ENCODE measurements at regions not wholly inside any gene's neighbourhood (a gene's known extent, or its start where the extent isn't known, plus 50 kb on each side); places are given as distances from the start of the nearest gene placed in this dataset.

DNA sequence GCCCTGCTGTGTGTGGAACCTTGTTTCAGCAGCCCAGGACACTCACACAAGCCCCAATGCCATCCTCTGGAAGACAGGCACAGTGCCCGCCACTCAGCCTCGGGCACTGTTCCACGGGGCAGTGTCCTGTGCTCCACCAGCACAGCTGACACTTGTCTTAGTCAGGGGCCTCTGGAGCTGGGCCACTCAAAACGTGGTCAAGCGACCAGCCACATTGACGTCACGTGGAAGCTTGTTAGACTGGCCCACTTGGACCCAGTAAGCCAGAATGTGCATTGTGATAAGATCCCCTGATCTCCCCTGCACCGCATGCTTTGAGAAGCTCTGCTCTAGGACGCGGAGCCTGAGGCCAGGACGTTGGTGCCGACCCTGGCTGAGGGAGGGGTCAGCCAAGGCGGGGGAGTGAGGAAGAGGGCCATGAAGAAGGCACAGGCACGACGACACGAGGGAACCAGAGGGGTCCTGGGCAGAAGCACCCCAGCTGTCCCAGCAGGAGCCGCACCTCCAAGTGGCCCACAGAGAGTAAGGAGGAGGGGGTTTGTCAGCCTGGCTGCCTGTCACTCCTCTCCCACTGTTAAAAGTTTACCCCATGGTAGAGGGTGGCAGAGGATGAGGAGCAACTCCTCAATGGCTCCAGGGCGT, 64.6 kb downstream of the LINC01488 start:
- TF ChIP-seq, protein P1, sequence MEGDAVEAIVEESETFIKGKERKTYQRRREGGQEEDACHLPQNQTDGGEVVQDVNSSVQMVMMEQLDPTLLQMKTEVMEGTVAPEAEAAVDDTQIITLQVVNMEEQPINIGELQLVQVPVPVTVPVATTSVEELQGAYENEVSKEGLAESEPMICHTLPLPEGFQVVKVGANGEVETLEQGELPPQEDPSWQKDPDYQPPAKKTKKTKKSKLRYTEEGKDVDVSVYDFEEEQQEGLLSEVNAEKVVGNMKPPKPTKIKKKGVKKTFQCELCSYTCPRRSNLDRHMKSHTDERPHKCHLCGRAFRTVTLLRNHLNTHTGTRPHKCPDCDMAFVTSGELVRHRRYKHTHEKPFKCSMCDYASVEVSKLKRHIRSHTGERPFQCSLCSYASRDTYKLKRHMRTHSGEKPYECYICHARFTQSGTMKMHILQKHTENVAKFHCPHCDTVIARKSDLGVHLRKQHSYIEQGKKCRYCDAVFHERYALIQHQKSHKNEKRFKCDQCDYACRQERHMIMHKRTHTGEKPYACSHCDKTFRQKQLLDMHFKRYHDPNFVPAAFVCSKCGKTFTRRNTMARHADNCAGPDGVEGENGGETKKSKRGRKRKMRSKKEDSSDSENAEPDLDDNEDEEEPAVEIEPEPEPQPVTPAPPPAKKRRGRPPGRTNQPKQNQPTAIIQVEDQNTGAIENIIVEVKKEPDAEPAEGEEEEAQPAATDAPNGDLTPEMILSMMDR (IDR thresholded peaks at IDR 0.05; ENCODE audit: low read depth, low read length, missing control alignments): no peak
- in situ Hi-C loops (cut with HindIII; ENCODE audit: low sequenced_read_pairs): no loop called here
- DNase-seq (ENCODE audit: low read depth): no peak
- no peak overlapping the region for H3K4me3 ChIP-seq (ENCODE audit: low read depth, low read length)

DNA sequence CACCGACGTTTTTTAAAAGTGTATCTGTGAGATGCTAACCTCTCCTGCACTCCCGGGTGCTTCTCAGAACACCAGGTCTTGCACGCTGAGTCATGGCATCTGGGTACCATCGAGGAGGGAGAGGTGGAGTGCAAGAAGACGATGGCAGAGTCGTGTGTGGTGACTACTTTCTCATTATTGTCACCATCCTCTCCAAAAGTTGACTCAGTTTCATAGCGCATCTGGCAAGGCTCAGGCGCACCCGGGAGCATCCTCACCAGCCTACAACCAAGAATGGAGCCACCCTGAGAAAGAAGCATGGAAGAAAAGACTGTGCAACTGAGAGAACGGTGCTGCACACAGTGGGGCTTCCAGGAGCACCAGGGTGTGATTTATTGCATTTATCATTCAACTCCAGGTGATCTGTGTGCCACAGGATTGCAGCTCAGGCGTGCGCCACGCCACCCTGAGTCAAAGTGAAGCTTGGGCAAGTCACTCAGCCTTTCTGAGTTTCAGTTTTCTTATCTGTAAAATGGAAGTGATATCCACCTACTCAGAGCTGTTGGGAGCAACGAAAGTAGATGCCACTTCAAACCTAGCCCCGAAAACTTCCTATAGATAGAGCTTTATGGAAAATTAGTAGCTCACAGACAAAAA, 65.4 kb downstream of the LINC01488 start:
- no peak for DNase-seq (ENCODE audit: low read depth)
- TF ChIP-seq, protein P1 (IDR thresholded peaks at IDR 0.05; ENCODE audit: low read depth, low read length, missing control alignments): no peak
- in situ Hi-C loops (cut with HindIII; ENCODE audit: low sequenced_read_pairs): no loop called here
- no peak overlapping the region for H3K4me3 ChIP-seq (ENCODE audit: low read depth, low read length)

DNA sequence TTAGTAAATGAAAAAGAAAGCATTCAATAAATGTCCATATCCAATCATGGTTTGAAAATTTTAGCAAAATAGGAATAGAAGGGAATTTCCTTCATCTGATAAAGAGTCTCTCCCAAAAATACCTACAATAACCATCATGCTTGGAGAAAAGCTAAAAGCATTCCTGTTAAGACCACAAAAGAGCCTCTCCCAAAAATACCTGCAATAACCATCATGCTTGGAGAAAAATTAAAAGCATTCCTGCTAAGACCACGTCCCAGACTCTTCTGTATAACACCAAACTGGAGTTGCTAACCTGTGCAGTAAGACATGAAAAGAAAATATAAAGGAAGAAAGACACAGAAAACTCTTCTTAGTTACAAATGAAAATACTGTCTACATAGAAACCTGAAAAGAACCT, 69.4 kb downstream of the LINC01488 start:
- TF ChIP-seq, protein P1 (IDR thresholded peaks at IDR 0.05; ENCODE audit: low read depth, low read length, missing control alignments): no peak
- in situ Hi-C loops (cut with HindIII; ENCODE audit: low sequenced_read_pairs): no loop called here
- DNase-seq (ENCODE audit: low read depth): no peak
- no peak overlapping the region for H3K4me3 ChIP-seq (ENCODE audit: low read depth, low read length)

DNA sequence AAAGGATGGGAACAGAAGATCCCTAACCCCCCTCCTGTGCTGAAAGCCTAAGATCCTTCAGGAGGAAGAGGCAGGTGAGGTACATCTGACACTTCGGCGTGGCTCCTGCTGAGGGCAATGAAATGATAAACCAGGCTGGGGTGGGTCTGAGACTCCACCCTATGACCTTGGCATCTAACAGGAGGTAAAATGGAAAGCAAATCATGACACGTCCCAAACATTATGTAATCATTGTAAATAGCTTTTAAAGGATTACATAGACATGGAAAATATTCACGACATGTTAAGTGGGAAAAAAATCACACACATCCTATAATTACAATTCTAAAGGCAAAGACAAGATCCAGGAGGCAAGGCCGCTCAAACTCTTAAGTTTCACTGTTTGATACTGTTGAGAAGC, 70.5 kb downstream of the LINC01488 start:
- TF ChIP-seq, protein P1 (IDR thresholded peaks at IDR 0.05; ENCODE audit: low read depth, low read length, missing control alignments): no peak
- in situ Hi-C loops (cut with HindIII; ENCODE audit: low sequenced_read_pairs): no loop called here
- H3K4me3 ChIP-seq (ENCODE audit: low read depth, low read length): no peak overlapping the region
- no peak for DNase-seq (ENCODE audit: low read depth)

DNA sequence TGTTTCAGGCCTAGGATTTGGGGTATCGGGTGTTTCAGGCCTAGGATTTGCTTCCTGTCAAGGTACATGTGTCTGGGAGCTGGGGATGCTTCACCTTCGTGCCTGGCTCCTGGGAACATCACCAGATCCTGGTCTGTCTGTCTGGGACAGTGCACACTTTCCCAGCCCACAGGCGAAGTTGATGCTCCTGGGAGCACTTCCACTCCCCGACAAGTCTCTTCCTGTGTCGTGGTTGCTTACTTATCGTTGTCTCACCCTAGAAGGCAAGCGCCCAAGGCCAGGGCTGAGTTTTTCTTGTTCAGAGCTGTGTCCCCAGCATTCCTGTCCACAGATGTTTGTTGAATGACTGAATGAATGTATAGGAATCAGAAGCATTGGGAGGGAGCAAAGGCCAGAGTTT, 71.5 kb downstream of the LINC01488 start:
- no peak for DNase-seq (ENCODE audit: low read depth)
- TF ChIP-seq, protein P1 (IDR thresholded peaks at IDR 0.05; ENCODE audit: low read depth, low read length, missing control alignments): no peak
- in situ Hi-C loops (cut with HindIII; ENCODE audit: low sequenced_read_pairs): no loop called here
- H3K4me3 ChIP-seq (ENCODE audit: low read depth, low read length): no peak overlapping the region

DNA sequence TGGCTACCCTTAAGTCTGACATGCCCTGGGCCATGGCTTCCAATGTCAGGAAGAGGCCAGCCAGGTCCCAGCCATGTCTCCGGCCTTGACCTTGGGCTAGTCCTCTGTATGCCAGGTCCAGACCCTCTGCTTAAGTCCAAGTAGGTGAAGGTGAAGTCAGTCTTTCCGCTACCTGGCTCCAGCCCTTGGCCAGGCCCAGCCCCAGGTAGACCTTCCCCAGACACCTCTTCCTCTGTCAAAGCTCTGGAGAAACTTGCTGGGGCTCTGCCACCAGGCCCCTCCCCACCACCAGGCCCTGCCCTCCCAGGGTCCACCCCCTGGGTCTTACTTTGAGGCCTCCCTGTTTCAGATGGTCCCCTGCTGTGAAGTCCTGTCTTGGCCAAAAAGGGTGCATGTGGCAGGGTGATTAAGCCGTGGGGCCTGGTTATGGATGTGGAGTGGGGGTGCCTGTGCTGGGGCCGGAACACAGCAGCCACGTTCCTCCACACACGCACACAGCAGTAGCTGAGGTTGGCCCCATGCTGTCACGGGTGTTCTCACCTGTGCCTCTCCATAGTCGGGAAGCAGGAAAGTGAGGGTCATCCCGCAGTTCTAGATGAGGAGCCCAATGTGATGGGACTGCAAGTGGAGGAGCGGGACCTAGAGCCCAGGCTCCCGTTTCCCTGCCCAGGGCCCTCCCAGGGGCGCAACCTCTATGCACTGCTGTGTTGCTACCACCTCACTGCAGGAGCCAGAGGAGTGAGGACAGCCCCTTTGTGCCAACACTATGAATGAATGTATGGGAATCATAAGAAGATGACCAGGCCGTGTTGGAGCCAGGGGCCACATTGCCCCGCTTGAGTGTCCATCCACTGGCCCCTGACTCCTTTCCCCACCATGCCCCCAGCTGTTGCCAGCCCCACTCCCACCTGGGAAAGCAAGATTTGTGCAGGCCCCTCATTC, 72.2 kb downstream of the LINC01488 start:
- DNase-seq (ENCODE audit: low read depth): no peak
- TF ChIP-seq, protein P1 (IDR thresholded peaks at IDR 0.05; ENCODE audit: low read depth, low read length, missing control alignments): no peak
- in situ Hi-C loops (cut with HindIII; ENCODE audit: low sequenced_read_pairs): no loop called here
- no peak overlapping the region for H3K4me3 ChIP-seq (ENCODE audit: low read depth, low read length)
